ENCODE measurements at regions not wholly inside any gene's neighbourhood (a gene's known extent, or its start where the extent isn't known, plus 50 kb on each side); places are given as distances from the start of the nearest gene placed in this dataset.

DNA sequence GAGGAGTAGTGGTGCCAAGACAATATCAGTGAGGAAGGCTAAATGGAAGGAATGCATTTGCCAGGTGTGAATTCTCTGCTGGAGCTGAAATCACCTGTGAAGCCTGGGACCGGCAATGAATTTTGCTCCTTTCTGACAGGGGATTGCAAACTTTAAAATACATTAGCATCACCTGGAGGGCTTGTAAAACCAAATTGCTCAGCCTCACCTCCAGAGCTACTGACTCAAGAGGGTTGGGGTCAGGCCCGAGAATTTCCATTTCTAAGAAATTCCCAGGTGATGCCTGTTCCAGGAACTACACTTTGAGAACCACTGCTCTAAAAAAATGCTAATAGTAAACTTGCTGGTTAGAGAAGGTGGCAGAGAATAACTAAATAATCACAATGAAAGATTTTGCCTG is 445.6 kb upstream of the RBMS3 start:
- no peak for DNase-seq

DNA sequence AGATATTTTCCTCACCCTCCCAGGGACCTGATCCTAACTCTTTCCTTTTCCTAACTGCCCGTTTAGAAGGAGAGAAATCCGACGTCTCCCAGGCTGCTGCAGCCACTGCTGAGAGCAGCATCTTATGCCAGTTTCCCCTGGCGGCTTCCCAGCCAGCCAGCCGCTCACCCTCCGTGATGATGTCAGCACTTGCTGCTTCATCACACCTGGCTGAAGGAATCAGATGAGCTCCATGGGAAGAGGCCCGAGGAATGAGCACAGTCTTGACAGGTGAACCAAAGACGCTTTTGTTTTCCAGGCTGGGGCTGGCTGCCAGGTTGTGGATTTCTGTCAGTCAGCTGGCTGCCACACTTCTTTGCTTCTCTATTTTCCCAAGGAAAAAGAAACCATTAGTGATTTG is 445.1 kb upstream of the RBMS3 start:
- DNase-seq, result no peak

DNA sequence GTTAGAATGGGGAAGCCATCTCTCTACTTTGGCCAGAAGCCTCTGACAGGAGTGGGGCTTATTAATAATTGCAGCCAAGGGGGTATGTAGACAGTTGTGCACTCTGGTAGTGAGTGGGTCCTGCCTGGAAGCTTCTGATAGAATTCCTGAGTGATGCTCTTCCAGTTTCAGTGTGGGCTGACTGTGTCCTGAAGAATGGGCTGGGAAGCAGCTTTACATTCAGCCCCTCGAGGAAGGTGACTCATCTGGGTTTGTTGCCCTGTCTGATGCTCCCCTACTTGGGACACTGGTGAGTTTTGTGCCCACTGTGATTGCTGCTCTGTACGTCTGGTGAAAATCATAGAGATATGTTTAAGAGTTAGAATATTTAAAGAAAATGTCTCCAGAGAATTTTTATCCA is 444.7 kb upstream of the RBMS3 start:
- no peak for DNase-seq

DNA sequence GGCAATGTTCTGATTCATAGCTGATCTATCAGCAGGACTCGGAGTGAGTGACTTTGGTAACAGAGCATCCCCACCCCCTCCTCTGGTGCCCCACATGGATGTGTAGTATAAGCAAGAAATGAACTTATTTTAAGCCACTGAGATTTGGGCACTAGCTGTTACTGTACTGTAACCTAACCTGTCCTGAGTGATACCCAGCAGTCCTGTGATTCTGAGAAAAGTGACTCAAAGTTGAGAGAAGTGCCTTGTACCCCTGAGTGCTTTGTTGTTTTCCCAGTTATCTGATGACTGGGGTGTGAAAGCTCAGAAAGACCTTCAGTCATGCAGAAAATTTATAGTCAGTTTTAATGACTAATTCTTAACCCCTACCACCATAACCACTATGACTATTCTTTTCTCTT is 439.9 kb upstream of the RBMS3 start:
- DNase-seq, result no peak

DNA sequence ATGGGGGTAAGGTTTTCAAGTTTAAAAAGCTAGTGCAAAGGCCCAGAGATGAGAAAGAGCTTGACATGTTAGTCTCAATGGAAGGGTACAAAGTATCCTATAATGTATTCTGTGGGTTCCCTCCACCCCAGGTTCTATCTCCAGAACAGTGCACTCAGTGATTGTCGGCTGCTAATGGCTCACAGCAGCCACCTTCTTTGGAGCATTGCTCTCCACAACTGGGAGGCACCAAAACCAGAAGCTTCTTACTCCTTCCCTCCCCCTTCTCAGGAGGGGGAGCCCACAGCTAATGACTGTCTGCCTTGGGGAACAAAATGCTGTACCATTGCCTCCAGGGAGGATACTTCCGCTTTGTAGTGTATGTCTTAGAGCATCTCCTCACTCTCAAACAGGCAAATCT is 439.4 kb upstream of the RBMS3 start:
- DNase-seq, result no peak

DNA sequence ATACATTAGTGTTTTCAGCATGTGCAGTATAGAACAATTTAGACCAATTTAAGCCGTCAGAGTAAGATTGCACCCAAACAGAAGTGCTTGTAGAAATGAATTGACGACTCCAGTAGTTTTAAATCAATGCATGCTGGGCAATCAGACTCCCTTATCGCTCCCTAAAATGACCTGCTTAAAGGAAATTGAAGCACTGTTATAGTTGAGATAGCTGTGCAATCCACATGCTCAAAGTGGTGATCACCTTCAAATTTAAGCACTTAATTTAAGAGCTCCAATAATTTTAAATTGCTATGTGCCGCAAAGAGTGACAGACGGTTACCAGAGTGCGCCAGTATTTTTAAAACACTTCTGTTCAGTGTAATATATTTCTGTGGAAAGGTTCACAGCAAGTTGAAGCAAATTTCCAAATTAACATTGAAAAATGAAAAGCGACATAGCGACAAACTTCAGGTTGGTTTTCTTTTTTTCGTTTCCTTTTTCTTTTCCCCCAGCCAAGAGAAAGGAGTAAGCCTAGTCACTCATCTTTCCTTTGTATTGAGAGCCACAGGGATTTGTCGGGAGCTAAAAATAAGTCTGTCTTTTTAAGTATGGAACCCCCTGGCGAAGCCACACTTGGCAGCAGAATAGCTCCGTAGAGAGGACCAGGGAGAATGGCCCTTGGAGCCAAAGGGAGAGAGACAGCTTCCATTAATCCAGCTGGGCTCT is 436.4 kb upstream of the RBMS3 start:
- DNase-seq, result no peak

DNA sequence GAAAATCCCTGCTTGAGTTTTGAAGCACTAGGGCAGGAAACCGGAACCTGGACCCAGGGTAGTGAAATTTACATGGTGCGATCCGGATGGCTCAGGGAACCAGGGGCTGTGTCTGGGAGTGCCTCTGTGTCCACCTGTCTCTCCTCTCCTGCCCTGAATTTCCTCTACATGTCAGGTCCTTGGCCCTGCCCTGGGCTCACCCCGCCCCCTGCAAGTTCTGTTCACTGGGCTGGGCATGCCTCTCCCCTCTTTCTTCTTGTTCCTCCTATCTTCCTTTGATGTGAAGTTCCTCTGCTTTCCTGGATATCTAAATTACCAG is 435.9 kb upstream of the RBMS3 start:
- DNase-seq, result no peak

DNA sequence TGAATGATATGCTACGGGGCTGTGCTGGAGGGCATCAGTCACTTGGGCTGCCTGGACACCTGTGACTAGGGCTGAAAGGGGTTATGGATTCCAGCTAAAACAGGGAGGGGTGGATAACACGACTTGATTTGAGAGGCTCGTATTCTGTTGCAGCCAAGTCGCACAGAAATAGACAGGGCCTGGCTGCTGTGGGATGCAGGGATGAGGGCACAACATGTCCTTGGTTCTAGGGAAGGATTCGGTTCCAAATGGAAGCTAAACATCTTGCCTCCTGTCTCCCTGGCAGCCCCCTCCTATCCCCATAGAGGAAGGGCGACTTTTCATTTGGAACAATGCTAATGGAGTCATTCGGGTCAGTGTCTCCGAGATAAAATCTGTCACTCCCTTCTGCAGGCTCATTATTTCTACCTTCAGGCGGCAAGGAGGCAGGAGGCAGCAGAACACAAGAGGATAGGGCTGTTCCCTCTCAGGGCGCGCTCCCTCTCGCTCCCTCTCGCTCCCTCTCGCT is 433.8 kb upstream of the RBMS3 start:
- DNase-seq, result no peak

DNA sequence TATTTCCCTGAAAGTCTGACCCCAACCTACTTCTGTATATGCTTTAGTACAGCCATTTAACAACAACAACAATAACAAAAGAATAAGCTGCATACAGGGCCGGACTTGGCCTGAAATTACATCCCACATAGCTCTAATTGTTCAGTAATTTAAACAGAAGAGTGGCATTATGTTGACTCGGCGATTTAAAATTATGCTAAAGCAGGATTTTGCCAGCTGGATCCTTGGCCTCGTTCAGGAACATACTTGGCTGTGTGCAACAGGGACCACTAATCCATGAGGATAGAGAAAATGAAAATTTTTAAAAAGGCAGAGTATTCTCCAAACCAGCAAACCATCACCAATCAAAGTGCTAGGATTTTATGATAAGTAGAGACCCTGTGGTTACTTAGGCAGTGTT is 433.1 kb upstream of the RBMS3 start:
- DNase-seq, result no peak

DNA sequence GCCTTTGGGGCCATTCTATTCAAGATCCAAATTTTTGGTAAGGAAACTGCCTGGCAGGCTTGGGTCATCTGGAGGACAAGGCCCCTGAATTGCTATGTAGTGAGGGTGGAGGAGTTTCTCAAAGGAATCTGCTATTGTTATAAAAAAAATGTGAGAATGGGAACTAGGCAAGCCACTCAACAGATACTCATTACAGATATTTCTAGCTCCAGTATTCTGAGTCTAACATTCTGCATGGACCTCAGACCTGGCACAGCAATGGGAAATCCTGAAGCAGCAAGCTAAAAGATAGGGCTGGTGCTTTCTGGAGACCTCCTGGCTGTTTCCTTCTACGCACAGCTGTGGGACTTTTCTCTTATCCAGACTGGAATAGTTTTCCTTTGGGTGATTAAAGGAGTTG is 430.7 kb upstream of the RBMS3 start:
- DNase-seq, result no peak

DNA sequence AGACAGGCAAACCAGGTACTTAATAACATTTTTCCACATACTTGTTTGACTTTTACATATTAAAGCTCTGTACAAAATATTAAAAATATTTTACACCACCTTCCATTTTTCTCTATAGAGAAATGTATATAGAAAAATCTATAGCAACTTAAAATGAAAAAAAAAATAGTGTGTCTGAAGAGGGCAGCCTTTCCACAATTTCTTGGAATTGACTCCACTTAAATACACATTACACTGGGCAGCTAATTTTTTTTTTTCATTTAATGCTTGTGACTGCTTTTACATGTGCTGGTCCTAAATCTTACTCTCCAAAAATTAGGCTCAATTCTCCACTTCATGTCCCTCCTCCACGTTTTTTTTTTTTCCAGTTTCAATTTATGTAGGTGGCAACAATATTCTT is 427.0 kb upstream of the RBMS3 start:
- DNase-seq, result no peak

DNA sequence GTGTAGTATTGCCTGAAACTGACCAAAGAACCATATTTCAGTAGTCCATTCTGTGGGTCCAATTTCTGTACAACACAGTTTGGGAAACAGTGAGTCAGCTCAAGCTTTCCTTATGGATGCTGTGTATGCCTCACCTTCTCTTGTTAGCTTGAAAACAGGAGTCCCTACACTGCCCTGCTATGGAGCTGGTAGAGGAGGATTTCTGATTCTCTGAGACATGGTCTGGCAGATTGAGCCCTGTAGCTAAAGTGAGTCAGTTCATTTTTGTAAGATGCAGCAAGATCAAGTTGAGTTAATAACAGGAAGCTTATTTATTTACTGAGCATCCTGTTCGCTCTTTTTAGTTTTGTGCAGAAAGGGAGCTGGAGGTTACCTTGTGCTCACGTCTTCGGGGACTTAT is 424.1 kb upstream of the RBMS3 start:
- no peak for DNase-seq

DNA sequence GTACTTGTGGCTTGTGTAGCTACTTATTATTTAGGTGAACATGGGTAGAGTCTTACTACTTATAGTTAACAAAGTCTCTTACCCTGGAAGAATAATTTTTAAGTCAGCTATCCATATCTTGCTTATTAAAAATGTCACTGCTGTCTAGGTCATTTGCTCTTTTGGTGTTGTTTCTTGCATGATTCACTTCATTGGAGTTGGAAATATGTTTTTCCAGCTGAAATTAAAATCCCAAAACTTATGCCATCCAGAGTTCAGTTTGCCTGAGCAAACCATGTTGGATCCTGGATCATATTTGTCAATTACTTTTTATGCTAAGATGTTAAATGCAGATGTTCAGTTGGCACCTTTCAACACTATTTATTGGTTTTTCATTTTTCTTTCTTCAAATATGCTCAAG is 421.0 kb upstream of the RBMS3 start:
- no peak for DNase-seq

DNA sequence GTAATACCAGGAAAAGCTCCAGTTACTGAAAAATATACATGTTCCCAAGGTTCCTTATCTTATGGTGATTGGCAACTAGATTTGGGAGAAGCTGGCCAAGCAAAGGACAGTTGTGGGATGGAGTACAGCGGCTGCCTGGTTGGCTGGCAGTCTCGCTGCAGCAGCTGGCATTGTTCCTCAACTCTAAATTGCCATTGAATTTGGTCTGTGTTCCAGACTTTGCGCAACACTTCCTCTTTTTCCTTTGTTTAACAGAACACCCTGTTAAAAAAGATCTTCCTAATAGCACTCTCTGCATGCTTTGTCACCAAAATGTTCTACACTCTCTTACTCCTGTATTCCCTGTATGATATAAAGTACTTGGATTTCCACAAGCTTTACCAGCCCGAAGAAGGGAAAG is 420.6 kb upstream of the RBMS3 start:
- DNase-seq, result no peak

DNA sequence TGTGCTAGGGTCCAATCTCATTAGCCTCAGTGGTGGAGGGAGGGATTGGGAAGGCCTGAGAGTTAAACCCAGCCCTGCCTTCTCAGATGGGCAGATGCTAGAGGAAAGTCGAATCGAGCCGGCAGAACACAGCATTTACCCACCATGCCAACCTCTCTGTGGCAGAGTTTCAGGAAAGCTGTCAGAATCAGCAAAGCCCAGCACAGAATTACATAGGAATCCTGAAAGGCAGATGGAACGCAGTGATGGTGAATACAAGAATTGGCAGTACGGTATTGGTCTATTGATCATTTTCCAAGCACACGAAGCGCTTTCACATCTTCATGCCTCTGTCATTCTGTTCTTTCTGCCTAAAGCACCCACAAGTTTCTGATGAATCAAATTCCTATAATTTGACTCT is 417.7 kb upstream of the RBMS3 start:
- DNase-seq, result no peak

DNA sequence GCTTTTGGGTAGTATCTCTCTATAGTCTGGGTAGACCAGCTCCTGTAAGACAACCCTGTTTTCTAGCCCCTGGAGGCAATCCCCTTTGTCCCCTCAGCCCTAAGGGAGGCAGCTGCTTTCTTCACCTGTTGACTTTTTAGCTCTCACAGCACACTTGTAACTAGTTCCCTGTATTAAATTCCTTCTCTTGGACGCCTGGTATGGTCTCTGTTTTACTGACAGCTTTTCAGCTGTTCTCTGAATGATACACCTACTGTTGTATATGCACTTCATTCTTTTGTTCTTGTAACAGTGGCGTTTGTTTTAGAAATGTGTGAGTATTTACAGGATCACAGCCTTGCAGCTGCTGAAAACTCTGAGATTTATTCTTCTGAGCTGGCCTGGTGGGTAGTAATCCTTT is 413.0 kb upstream of the RBMS3 start:
- DNase-seq, result no peak

DNA sequence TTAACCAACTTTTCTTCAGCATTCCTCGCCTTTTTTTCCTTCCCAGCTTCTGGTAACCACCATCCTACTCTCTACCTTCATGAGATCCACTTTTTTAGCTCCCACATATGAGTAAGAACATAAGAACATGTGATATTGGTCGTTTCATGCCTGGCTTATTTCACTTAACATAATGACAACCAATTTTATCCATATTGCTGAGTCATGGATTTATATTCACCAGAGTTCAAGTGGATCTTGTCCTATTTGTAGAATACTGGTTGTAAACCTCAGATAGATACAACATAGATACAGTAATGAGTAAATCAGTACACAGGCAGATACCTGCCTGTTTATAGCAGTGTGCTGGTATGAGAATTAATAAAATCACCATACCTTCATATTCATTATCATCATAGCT is 412.0 kb upstream of the RBMS3 start:
- DNase-seq, result no peak

DNA sequence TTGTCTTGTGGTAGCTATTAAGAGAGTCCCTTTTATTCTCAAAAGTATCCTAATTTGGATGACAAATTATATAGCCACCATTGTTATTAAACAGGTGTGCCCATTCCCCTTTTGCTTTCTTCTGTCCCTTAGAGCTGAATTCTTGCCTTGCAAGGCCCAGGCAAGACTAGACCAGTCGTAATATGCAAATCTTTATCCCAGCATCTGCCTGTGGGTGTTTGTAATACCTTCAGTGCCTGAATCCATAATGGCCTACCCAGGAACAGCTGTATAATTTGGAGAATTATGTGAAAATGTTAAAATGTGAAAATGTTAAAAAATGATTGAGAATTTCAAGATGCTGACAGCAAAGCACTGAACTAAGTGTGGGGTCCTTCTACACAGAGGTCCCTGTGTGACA is 403.0 kb upstream of the RBMS3 start:
- no peak for DNase-seq

DNA sequence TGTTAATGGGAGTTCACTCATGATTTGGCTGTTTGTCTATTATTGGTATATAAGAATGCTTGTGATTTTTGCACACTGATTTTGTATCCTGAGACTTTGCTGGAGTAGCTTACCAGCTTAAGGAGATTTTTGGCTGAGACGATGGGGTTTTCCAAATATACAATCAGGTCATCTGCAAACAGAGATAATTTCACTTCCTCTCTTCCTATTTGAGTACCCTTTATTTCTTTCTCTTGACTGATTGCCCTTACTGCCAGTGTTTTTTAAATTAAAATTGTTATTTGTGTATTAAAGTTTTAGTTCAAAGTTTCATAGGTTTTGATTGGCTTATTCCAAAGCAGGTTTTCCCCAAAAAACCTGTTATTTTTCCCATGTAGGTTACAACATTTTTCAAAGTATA is 390.5 kb upstream of the RBMS3 start:
- DNase-seq, result no peak

DNA sequence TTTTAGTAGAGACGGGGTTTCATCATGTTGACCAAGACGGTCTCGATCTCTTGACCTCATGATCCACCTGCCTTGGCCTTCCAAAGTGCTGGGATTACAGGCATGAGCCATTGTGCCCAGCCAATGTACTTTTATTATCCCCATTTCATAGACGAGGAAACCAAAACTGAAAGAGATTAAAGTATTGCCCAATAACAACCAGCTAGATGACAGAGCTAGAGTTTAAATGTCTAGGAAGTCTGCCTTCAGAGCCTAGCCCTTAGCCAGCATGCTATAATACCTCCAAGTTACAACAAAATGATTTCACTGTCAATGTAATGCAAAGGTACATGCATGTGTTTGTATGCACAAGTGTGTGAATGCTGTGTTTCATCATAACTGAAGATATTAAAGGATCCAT is 389.4 kb upstream of the RBMS3 start:
- DNase-seq, result no peak

DNA sequence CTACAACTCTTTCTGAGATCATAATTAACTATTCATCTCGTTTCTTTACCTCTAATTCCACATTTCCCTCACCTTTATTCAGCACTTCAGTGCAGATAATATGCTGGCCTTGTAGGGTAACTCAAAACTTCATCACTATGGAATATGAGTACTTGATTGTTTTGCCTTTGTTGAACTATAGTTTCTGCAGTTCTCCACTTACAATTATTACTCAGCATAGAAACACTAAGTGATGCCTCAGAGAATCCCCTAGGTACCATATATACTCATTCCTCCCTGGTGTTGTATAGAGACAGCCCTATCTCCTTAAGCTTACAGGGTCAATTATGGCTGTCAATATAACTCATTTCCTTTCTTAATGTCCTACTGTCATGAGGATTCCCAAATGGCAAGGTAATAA is 380.6 kb upstream of the RBMS3 start:
- DNase-seq, result no peak

DNA sequence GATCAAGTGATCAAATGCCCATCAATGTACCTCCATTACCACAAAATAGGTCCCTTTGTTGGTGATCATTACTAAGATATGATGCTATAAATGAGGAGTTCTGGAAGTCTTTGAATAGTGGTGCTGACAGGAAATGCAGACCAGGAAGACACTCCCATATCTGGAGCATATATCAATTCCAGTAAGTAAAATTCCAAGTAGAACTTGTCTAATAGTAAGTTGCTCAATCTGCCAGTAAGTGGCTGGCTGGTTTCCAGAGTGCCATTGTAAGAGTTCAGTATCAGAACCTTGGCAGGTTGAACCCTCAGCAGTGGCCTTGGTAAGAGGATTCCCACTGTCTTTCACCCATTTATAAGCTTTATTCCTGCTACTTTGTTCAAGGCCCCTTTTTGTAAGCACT is 379.9 kb upstream of the RBMS3 start:
- no peak for DNase-seq

DNA sequence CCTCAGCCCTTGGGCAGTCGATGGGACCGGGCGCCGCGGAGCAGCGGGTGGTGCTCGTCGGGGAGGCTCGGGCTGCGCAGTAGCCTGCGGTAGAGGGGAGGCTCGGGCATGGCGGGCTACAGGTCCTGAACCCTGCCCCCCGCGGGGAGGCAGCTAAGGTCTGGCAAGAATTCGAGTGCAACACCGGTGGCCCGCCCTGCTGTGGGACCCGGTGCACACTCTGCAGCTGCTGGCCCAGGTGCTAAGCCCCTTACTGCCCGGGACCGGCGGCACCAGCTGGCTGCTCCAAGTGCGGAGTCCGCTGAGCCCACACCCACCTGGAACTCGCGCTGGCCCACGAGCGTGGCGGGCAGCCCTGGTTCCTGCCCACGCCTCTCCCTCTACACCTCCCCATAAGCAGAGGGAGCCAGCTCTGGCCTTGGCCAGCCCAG is 377.7 kb upstream of the RBMS3 start:
- DNase-seq, result no peak

DNA sequence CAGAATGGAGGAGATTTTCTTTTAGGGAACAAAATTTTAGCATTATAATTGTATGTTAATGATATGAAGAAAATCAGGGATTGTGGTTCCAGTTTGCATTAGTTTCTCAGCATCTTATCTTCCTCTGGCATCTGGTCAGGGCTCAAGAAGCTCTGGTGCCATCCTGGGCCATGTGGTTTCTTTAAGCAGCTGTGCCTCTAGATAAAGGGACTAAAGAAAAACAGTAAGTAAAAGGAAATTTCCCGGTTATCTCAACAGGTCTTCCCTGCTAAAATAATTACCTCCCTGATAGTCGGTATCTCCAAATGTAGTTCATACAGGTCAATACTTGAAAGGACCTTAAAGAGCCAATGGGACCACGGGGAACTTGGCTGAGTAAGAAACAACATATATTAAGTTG is 375.1 kb upstream of the RBMS3 start:
- DNase-seq, result no peak

DNA sequence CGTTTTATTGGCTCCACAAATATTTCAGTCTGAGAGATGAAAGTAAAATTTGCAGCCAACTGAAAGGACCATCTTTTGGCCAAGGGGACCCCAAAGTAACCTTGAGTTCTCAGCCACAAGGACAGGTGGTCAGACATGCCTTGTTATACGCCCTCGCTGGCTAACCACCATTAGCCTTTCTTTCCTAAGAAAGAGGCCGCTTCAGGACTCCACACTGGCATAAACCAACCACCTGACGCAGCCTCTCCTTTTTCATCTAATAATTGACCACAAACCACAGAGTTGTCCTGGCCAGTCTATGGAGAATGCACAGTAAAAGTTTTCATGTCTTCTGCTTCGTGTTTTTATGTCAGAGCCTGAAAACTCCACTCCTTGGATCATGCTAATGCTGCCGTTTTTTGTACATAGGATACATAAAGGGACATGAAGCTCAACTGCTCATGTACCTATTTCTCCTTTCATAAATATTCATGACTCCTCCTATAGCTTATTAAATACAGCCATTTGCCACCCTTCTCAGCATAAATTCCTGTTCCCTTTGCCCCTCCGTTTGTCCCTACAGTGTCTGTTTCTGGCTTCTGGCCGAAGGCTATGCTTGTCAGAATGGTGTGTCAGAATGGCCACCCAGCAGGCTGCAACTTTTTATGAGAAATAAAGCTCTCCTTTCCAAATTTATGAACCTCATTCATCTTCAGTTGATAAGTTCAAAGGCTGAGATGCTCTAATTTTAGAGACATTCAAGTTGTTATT is 374.1 kb upstream of the RBMS3 start:
- DNase-seq, result no peak

All from activated naive CD4-positive, alpha-beta T cell treated with anti-CD3 and anti-CD28 coated beads, Interleukin-2, amount 50 U/mL, for 16 hours (primary cell).